ENCODE measurements at regions not wholly inside any gene's neighbourhood (a gene's known extent, or its start where the extent isn't known, plus 50 kb on each side); places are given as distances from the start of the nearest gene placed in this dataset.
"Not testable (repeated sequence)": the region's sequence is repeated elsewhere in the genome, so short reads cannot be mapped to it uniquely, and the experiment has no call there.

- intact Hi-C loops (cut with DNase I): no loop called here
- H3K9me3 ChIP-seq: no peaks in the 10 kb centered on the region
- TF ChIP-seq CTCF (IDR thresholded peaks at IDR 0.05): no peak
Measured at GRCh38 chr7:68720697-68721096, 877.6 kb upstream of the AUTS2 start.

GRCh38 chr7:68722044-68722443 is 876.2 kb upstream of the AUTS2 start:
- Histone ChIP-seq H3K9me3 (no peaks in the 10 kb centered on the region), H3K27me3 (no peaks in the 10 kb centered on the region), H3K4me3 (no peak overlapping the region), H3K36me3 (no peaks in the 10 kb centered on the region), H3K4me1 (no peaks in the 10 kb centered on the region), H3K27ac (no peak overlapping the region)
- ATAC-seq (no peak), DNase-seq (no peak)
- TF ChIP-seq CTCF (IDR thresholded peaks at IDR 0.05): no peak
- intact Hi-C loops (cut with DNase I): no loop called here

More at GRCh38 chr7:68720697-68721096, 877.6 kb upstream of the AUTS2 start:
- Histone ChIP-seq H3K4me3 (no peak overlapping the region), H3K27me3 (no peaks in the 10 kb centered on the region), H3K27ac (no peak overlapping the region), H3K4me1 (no peaks in the 10 kb centered on the region), H3K36me3 (no peaks in the 10 kb centered on the region)
- no peak for ATAC-seq
- DNase-seq: no peak

GRCh38 chr7:68724965-68725364 is 873.3 kb upstream of the AUTS2 start:
- no peak for TF ChIP-seq CTCF (IDR thresholded peaks at IDR 0.05)
- H3K36me3 ChIP-seq: no peaks in the 10 kb centered on the region
- intact Hi-C loops (cut with DNase I): no loop called here

GRCh38 chr7:68725843-68726785 is 872.2 kb upstream of the AUTS2 start:
- DNase-seq (no peak), ATAC-seq (no peak)
- Histone ChIP-seq H3K4me3 (no peak overlapping the region), H3K27ac (no peak overlapping the region), H3K36me3 (no peaks in the 10 kb centered on the region), H3K9me3 (no peaks in the 10 kb centered on the region), H3K4me1 (no peaks in the 10 kb centered on the region), H3K27me3 (no peaks in the 10 kb centered on the region)
- no peak for TF ChIP-seq CTCF (IDR thresholded peaks at IDR 0.05)
- intact Hi-C loops (cut with DNase I): no loop called here

More at GRCh38 chr7:68724965-68725364, 873.3 kb upstream of the AUTS2 start:
- Histone ChIP-seq H3K27ac (no peak overlapping the region), H3K4me3 (no peak overlapping the region), H3K9me3 (no peaks in the 10 kb centered on the region), H3K27me3 (no peaks in the 10 kb centered on the region), H3K4me1 (no peaks in the 10 kb centered on the region)
- ATAC-seq (no peak), DNase-seq (no peak)

- DNase-seq, H3K4me1 ChIP-seq: not testable (repeated sequence)
Measured at GRCh38 chr7:68728720-68729119, 869.6 kb upstream of the AUTS2 start.

More at GRCh38 chr7:68728720-68729119, 869.6 kb upstream of the AUTS2 start:
- intact Hi-C loops (cut with DNase I); H3K27ac ChIP-seq; ATAC-seq; H3K36me3 ChIP-seq; H3K9me3 ChIP-seq; H3K4me3 ChIP-seq; H3K27me3 ChIP-seq: not testable (repeated sequence)
